K562 (cell line): ENCODE measurements at regions not wholly inside any gene's neighbourhood (a gene's known extent, or its start where the extent isn't known, plus 50 kb on each side); places are given as distances from the start of the nearest gene placed in this dataset.

Source experiments
- ATAC-seq: fragments of 200-7000 bp; cut with Tn5 transposase; 3 replicates; pipeline ENCODE4 v1.9.1; 2020; ENCODE audit warnings: moderate library complexity
- BruUV-seq: library from RNA; stranded (reverse); fragments of 400-500 nt; replicated peaks from 2 replicates; lab custom pipeline; 2021; lab: Mats Ljungman, UMichigan
- CTCF ChIA-PET: fragments of 300-600 bp; formaldehyde crosslinking; extraction: SDS; loops from one replicate; lab custom pipeline; 2021; ENCODE audit warnings: low intra/inter-chr PET ratio; lab: Yijun Ruan, JAX
- POLR2A ChIA-PET: fragments of 300-600, 350-650 bp; sonication (Branson Sonifier 250); formaldehyde crosslinking; extraction: SDS; loops from one replicate; lab custom pipeline; 2021; ENCODE audit warnings: antibody characterized with exemption, inconsistent platforms; lab: Yijun Ruan, JAX
- DNase-seq, 4 experiments: peaks; one replicate each; pipeline versions ENCODE4 v3.0.0 to v3.0.0-alpha.2; 2011 to 2018; ENCODE audit warnings: low spot score in 3 of 4, mixed read lengths in 3 of 4; ENCODE audit errors: extremely low read depth in 1 of 4
- FAIRE-seq: peaks from 2 replicates; lab custom pipeline; 2011; peaks lifted over from hg19 to GRCh38; lab: Jason Lieb, UNC
- H2AFZ ChIP-seq: 2 replicates; pipeline ENCODE4 v1.6.0; 2011; ENCODE audit warnings: low read depth, low read length, control low read depth, inconsistent platforms
- H3K27ac ChIP-seq: fragments of 200-600 bp; 3 replicates; pipeline ENCODE4 v1.8.0; 2011; ENCODE audit warnings: low read depth, mild to moderate bottlenecking, control low read depth, inconsistent platforms, low read length, moderate library complexity, mixed read lengths; ENCODE audit errors: extremely low read depth
- H3K27me3 ChIP-seq, 2 experiments: fragments of 300-600 bp in 1 of 2; 2 replicates in 1 of 2; 3 replicates in 1 of 2; pipeline versions ENCODE4 v1.6.0 to v1.8.0; 2011; ENCODE audit warnings: inconsistent platforms in 2 of 2, low read length in 2 of 2, mild to moderate bottlenecking in 1 of 2, mixed read lengths in 1 of 2, moderate library complexity in 1 of 2; ENCODE audit not compliant: control insufficient read depth in 2 of 2, insufficient read depth in 2 of 2
- H3K36me3 ChIP-seq: fragments of 300-600 bp; 3 replicates; pipeline ENCODE4 v1.8.0; 2011; ENCODE audit warnings: mild to moderate bottlenecking, low read length, inconsistent platforms; ENCODE audit not compliant: control insufficient read depth, insufficient read depth
- H3K4me1 ChIP-seq, 2 experiments: fragments of 200-600 bp in 1 of 2; replicated peaks in 1 of 2; 2 replicates in 1 of 2; 3 replicates in 1 of 2; pipeline versions ENCODE4 v1.5.1 to v1.8.0; 2011; ENCODE audit warnings: inconsistent platforms in 2 of 2, low read length in 2 of 2, mild to moderate bottlenecking in 1 of 2, mixed read lengths in 1 of 2, moderate library complexity in 1 of 2; ENCODE audit not compliant: control insufficient read depth in 2 of 2, insufficient read depth in 2 of 2
- H3K4me2 ChIP-seq: 2 replicates; pipeline ENCODE4 v1.6.1; 2011; ENCODE audit warnings: low read length, control low read depth, inconsistent platforms, mixed read lengths; ENCODE audit not compliant: insufficient read depth
- H3K4me3 ChIP-seq: fragments of 200-600 bp; sonication (generic), shearing (Covaris generic); 2 replicates; pipeline ENCODE4 v1.5.1; 2016; ENCODE audit warnings: control low read depth, inconsistent platforms
- H3K79me2 ChIP-seq: fragments of 200-600 bp; 3 replicates; pipeline ENCODE4 v1.8.0; 2011; ENCODE audit warnings: low read length, inconsistent platforms; ENCODE audit not compliant: control insufficient read depth, insufficient read depth
- H3K9ac ChIP-seq, 2 experiments: 2 replicates each; pipeline versions ENCODE4 v1.6.0 to v1.6.1; 2011; ENCODE audit warnings: low read depth in 2 of 2, low read length in 2 of 2, control low read depth in 1 of 2, inconsistent platforms in 1 of 2, mild to moderate bottlenecking in 1 of 2, mixed read lengths in 1 of 2; ENCODE audit not compliant: insufficient read depth in 1 of 2
- H3K9me1 ChIP-seq: one replicate; pipeline ENCODE4 v1.6.0; 2011; ENCODE audit warnings: inconsistent platforms, mild to moderate bottlenecking, low read length, moderate library complexity; ENCODE audit not compliant: control insufficient read depth, insufficient read depth
- H3K9me3 ChIP-seq: replicated peaks from 2 replicates; pipeline ENCODE4 v1.5.1; 2011; ENCODE audit warnings: low read depth, low read length, inconsistent platforms; ENCODE audit not compliant: control insufficient read depth, insufficient read depth
- H4K20me1 ChIP-seq: replicated peaks from 2 replicates; pipeline ENCODE4 v1.6.1; 2011; ENCODE audit warnings: low read length, inconsistent platforms, mixed read lengths; ENCODE audit not compliant: control insufficient read depth, insufficient read depth
- ELF2 ChIP-seq: fragments of 250-450 bp; sonication (Bioruptor Pico); IDR thresholded peaks from 2 replicates; pipeline ENCODE4 v1.5.0; 2021; ENCODE audit warnings: mild to moderate bottlenecking
- GTF3C2 ChIP-seq: IDR thresholded peaks from 3 replicates; pipeline ENCODE4 v1.6.1; 2011; ENCODE audit warnings: borderline replicate concordance, mild to moderate bottlenecking, moderate library complexity; ENCODE audit not compliant: insufficient read length; ENCODE audit errors: extremely low read depth
- HDAC3 ChIP-seq: fragments of 450-650 bp; IDR thresholded peaks from 2 replicates; pipeline ENCODE4 v1.6.1; 2018; ENCODE audit warnings: borderline replicate concordance, mild to moderate bottlenecking, moderate library complexity; ENCODE audit not compliant: partially characterized antibody
- KLF13 ChIP-seq: fragments of 450-650 bp; IDR thresholded peaks from 2 replicates; pipeline ENCODE4 v1.6.1; 2016; ENCODE audit warnings: missing genetic modification characterization, low read depth, mild to moderate bottlenecking, missing compliant biosample characterization, moderate library complexity, borderline replicate concordance
- MLX ChIP-seq, 2 experiments: fragments of 450-650 bp in 1 of 2; sonication (generic) in 1 of 2; formaldehyde crosslinking; conservative IDR thresholded peaks; 2 replicates each; pipeline versions ENCODE4 v1.4.0 to v1.8.1; 2020 to 2022; ENCODE audit warnings: mild to moderate bottlenecking in 1 of 2, missing genetic modification reagents in 1 of 2
- WGBS: fragments of 100-300 bp; shearing (Covaris generic); methylation state at CpG from one replicate; pipeline ENCODE4 v1.1.6; 2016; ENCODE audit warnings: low coverage, mixed read lengths; ENCODE audit not compliant: insufficient coverage; ENCODE audit errors: missing lambda C conversion rate; 5-methylcytosine and 5-hydroxymethylcytosine counted together
- in situ Hi-C: fragments of 300-500 bp; cut with MboI; formaldehyde crosslinking; loops from 4 replicates; pipeline ENCODE4 v1.15.0; 2018; ENCODE audit warnings: inconsistent platforms, mixed read lengths
- intact Hi-C: fragments of 100-400 bp; cut with micrococcal nuclease; formaldehyde crosslinking; loops from 2 replicates; pipeline ENCODE4 v1.14.2; 2022

GRCh38 chr5:116787570-116787969 is 212.9 kb upstream of the SEMA6A start:
- H3K9me3 ChIP-seq, result no peaks in the 10 kb centered on the region
- FAIRE-seq (no peak), DNase-seq (no peak), ATAC-seq (no peak)
- no peaks in the 10 kb centered on the region for H4K20me1 ChIP-seq
- H3K27me3 ChIP-seq, result no peaks in the 10 kb centered on the region
- ChIA-PET CTCF (no interaction called here), POLR2A (no interaction called here)
- H2AFZ ChIP-seq, result no peak overlapping the region
- intact Hi-C loops (no loop called here), in situ Hi-C loops (no loop called here)
- WGBS, result 0% methylated on average over 2 of the region's 2 CpGs
- BruUV-seq, result no TSS peak
- H3K4me1 ChIP-seq, result no peaks in the 10 kb centered on the region
- no peaks in the 10 kb centered on the region for H3K9me1 ChIP-seq
- no peak overlapping the region for H3K4me3 ChIP-seq
- no peaks in the 10 kb centered on the region for H3K36me3 ChIP-seq
- no peaks in the 10 kb centered on the region for H3K79me2 ChIP-seq
- no peak overlapping the region for H3K9ac ChIP-seq
- no peak overlapping the region for H3K4me2 ChIP-seq
- no peak overlapping the region for H3K27ac ChIP-seq
- no peak for TF ChIP-seq GTF3C2
- no peak for TF ChIP-seq ELF2
- no peak for TF ChIP-seq HDAC3
- TF ChIP-seq KLF13, result no peak
- no peak for TF ChIP-seq MLX (CRISPR knock-in tag; conservative IDR thresholded peaks at IDR 0.05)
